ENCODE measurements at regions not wholly inside any gene's neighbourhood (a gene's known extent, or its start where the extent isn't known, plus 50 kb on each side); places are given as distances from the start of the nearest gene placed in this dataset.

DNA sequence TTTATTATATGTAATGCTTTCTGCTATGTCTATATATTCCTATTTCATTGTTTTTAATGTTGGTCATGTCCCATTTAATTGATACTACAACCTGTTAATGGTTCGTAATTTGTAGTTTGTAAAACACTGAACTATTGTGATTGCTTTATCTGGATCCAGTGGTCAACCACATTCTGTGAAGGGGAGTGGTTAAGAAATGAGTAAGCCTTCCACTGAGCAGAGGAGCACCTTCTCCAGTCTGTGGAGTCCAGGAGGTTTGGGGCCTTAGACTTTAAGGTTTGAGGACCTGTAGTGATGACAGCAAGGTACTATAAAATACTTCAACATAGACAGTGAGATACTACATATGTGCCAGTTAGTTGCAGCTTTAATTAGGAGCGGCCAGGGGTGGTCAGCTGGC, 67.7 kb upstream of the RAD23B start:
- Mint-ChIP-seq H3K4me1 (ENCODE audit: low read depth) (peaks cover 14% of the 10 kb centered on the region), H3K27ac (no peak overlapping the region), H3K36me3 (ENCODE audit: low read depth) (no peaks in the 10 kb centered on the region), H3K27me3 (ENCODE audit: low read depth) (peaks cover 6% of the 10 kb centered on the region), H3K9me3 (no peaks in the 10 kb centered on the region), H3K4me3 (no peak overlapping the region)
- CTCF ChIA-PET, result no interaction called here
- intact Hi-C loops (cut with micrococcal nuclease), result no loop called here
- DNase-seq, result no peak

DNA sequence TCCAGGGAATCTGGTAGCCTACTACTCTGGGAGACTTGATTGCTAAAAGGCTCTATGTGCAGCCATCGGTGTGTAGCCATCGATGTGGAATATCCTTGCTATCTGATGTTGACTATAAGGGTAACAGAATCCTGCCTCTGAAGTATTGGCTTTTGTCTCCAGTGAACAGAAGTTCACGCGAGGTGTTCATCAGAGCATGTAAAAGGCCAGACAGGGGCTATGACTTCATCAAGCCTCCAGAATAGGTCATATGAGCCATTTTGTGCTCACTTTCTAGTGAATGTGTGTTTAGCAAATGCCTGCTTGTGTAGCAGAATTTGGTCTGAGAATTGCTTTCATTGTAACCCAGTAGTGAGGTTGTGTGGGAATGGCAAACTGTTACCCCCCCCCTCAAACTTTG, 66.8 kb upstream of the RAD23B start:
- DNase-seq, result no peak
- intact Hi-C loops (cut with micrococcal nuclease), result no loop called here
- H3K36me3 Mint-ChIP-seq (ENCODE audit: low read depth), result no peaks in the 10 kb centered on the region
- H3K4me3 Mint-ChIP-seq, result no peak overlapping the region
- no peak overlapping the region for H3K27ac Mint-ChIP-seq
- H3K4me1 Mint-ChIP-seq (ENCODE audit: low read depth), result peaks cover 14% of the 10 kb centered on the region
- CTCF ChIA-PET, result no interaction called here
- peaks cover 4% of the 10 kb centered on the region for H3K27me3 Mint-ChIP-seq (ENCODE audit: low read depth)
- H3K9me3 Mint-ChIP-seq, result no peaks in the 10 kb centered on the region

DNA sequence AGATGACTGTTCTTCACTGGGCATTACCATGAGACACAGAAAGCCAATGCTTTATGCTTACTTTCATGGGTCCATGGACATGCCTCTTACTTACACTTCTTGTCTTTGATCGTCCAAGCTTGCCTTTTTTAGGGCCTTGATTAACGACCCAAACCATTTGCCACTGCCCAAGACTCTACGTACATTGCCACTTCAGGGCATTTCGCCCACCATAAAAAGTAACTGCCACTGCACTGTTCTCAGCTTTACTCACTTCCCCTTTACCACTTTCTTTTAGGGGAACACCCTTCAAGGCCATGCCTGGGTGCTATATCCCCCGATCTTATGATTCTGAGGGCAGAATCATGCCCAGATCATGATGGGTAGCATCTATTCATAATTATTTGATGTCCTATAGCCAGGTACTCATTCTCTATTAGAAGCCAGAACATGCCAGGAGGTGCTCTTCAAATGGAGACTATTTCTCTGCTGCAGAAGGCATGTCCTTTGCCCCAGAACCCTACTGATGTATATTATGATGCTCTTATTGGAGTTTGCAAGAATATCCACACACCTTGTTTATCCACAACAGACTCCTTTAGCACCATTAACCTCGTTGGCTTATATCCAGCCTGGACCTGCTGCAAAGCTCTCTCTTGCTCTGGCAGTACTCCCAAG, 64.1 kb upstream of the RAD23B start:
- Mint-ChIP-seq H3K36me3 (ENCODE audit: low read depth) (no peaks in the 10 kb centered on the region), H3K9me3 (no peaks in the 10 kb centered on the region), H3K4me1 (ENCODE audit: low read depth) (peaks cover 4% of the 10 kb centered on the region), H3K27me3 (ENCODE audit: low read depth) (peaks cover 2% of the 10 kb centered on the region), H3K4me3 (no peak overlapping the region), H3K27ac (no peak overlapping the region)
- DNase-seq, result no peak
- CTCF ChIA-PET, result no interaction called here
- intact Hi-C loops (cut with micrococcal nuclease), result no loop called here

DNA sequence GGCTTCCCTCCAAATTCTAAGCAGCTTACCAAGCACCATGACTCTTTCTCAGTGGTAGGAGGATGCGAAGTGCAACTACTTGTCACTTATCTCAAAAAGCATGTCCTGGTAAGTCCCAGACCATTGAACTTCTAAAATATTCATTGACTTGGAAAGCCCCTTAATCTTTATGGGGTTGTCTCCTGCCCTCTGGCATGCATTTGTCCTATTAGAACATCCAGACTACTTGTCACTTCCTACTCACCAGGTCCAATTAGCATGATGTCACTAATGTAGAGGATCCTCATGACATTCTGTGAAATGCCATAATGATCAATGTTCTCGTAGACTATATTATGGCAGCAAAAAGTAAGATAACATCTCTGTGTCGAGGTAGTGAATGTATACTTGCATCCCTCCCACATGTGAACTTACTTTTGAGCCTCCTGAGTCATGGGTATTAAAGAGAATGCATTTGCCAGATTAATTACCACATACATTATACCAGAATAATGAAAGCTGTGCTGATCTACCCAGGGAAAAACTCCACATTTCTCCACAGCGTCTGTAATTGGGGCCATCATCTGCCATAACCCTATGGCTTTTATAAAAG, 63.5 kb upstream of the RAD23B start:
- CTCF ChIA-PET, result no interaction called here
- no peak for DNase-seq
- no peaks in the 10 kb centered on the region for H3K36me3 Mint-ChIP-seq (ENCODE audit: low read depth)
- no peaks in the 10 kb centered on the region for H3K9me3 Mint-ChIP-seq
- H3K4me3 Mint-ChIP-seq, result no peak overlapping the region
- peaks cover 4% of the 10 kb centered on the region for H3K4me1 Mint-ChIP-seq (ENCODE audit: low read depth)
- peaks cover 2% of the 10 kb centered on the region for H3K27me3 Mint-ChIP-seq (ENCODE audit: low read depth)
- intact Hi-C loops (cut with micrococcal nuclease), result no loop called here
- H3K27ac Mint-ChIP-seq, result no peak overlapping the region

- intact Hi-C loops (cut with micrococcal nuclease), result no loop called here
- Mint-ChIP-seq H3K27ac (no peak overlapping the region), H3K27me3 (ENCODE audit: low read depth) (peaks cover 3% of the 10 kb centered on the region), H3K4me1 (ENCODE audit: low read depth) (peaks cover 4% of the 10 kb centered on the region), H3K9me3 (no peaks in the 10 kb centered on the region), H3K36me3 (ENCODE audit: low read depth) (no peaks in the 10 kb centered on the region), H3K4me3 (no peak overlapping the region)
- DNase-seq, result no peak
- CTCF ChIA-PET, result no interaction called here
These were observed 61.8 kb upstream of the RAD23B start for GRCh38 chr9:107221321-107221720.

DNA sequence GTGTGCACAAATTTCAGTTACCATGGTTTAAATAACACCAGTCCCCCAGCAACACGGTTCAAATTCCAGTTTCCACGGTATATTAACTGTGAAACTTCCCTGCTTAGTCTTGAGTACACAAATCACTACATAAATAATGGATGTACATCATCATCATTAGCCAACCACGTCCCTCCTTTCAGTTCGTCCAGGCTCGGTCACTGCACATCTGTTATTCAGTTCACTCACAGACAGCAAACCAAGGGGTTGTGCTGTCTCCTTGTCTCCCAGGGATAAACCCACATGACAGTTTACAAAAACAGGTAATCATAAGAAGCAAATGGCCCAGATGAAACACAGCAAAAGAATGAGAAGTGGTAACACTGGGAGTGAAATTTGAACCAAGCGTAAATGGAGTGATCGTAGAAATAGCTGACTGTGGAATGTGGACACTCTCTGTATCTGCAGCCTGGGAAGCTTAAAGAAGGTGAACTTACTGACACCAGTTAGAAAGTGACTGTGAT, 61.0 kb upstream of the RAD23B start:
- no peak for DNase-seq
- CTCF ChIA-PET, result interaction anchor here (0.7 to 1.0 kb wide), 3 partner anchors 14 to 125 kb away, joined by 3 read pairs; no protein-coding TSS in a partner anchor
- no peak overlapping the region for H3K27ac Mint-ChIP-seq
- intact Hi-C loops (cut with micrococcal nuclease), result no loop called here
- H3K27me3 Mint-ChIP-seq (ENCODE audit: low read depth), result peaks cover 5% of the 10 kb centered on the region
- H3K9me3 Mint-ChIP-seq, result no peaks in the 10 kb centered on the region
- no peak overlapping the region for H3K4me3 Mint-ChIP-seq
- H3K36me3 Mint-ChIP-seq (ENCODE audit: low read depth), result no peaks in the 10 kb centered on the region
- H3K4me1 Mint-ChIP-seq (ENCODE audit: low read depth), result peaks cover 4% of the 10 kb centered on the region

DNA sequence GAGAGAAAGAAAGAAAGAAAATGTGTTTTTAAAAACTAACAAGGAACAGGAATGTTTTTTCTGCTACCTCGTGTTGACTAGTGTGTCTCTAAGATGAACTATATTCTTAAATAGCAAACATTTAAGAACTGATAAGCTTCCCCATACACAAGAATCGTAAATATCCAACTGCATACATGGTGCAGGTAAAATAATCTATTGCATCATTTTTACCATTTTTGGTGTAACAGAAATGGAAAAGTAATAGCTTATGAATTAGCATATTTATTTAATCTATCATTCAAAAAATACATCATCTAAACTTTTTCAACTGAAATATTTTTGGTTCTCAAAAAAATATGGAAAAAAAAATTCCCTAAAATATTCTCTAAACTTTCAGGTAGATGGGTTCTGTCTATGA, 59.7 kb upstream of the RAD23B start:
- H3K4me1 Mint-ChIP-seq (ENCODE audit: low read depth), result peaks cover 4% of the 10 kb centered on the region
- H3K36me3 Mint-ChIP-seq (ENCODE audit: low read depth), result no peaks in the 10 kb centered on the region
- H3K4me3 Mint-ChIP-seq, result no peak overlapping the region
- no peak overlapping the region for H3K27ac Mint-ChIP-seq
- no peaks in the 10 kb centered on the region for H3K9me3 Mint-ChIP-seq
- CTCF ChIA-PET, result no interaction called here
- no peak for DNase-seq
- peaks cover 15% of the 10 kb centered on the region for H3K27me3 Mint-ChIP-seq (ENCODE audit: low read depth)
- intact Hi-C loops (cut with micrococcal nuclease), result no loop called here

GRCh38 chr9:107224252-107224651, 58.8 kb upstream of the RAD23B start:
- H3K4me3 Mint-ChIP-seq, result no peak overlapping the region
- H3K27me3 Mint-ChIP-seq (ENCODE audit: low read depth), result peaks cover 19% of the 10 kb centered on the region
- CTCF ChIA-PET, result no interaction called here
- no peaks in the 10 kb centered on the region for H3K9me3 Mint-ChIP-seq
- no peak overlapping the region for H3K27ac Mint-ChIP-seq
- DNase-seq, result no peak
- H3K36me3 Mint-ChIP-seq (ENCODE audit: low read depth), result no peaks in the 10 kb centered on the region
- intact Hi-C loops (cut with micrococcal nuclease), result no loop called here
- peaks cover 4% of the 10 kb centered on the region for H3K4me1 Mint-ChIP-seq (ENCODE audit: low read depth)

DNA sequence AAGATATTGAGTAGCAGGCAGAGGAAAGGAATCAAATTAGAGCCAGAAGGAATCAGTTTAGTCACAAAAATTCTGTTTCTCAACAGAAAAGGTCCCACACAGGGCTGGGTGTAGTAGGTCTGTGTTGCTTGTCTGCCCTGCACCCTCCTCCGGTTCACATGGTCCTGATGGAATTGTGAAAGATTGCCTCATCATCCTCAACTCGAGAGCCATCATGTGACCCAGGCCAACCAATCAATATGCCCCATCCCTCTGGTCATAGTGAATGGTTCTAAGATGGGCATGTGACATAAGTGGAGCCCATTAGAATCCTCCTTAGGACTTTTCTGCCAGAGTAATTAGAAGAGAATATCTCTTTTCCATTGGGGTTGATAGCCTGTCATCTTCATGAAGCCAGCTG, 56.7 kb upstream of the RAD23B start:
- Mint-ChIP-seq H3K4me1 (ENCODE audit: low read depth) (no peaks in the 10 kb centered on the region), H3K27me3 (ENCODE audit: low read depth) (peaks cover 30% of the 10 kb centered on the region), H3K36me3 (ENCODE audit: low read depth) (no peaks in the 10 kb centered on the region), H3K4me3 (no peak overlapping the region), H3K27ac (no peak overlapping the region), H3K9me3 (no peaks in the 10 kb centered on the region)
- CTCF ChIA-PET, result no interaction called here
- intact Hi-C loops (cut with micrococcal nuclease), result no loop called here
- DNase-seq, result no peak

DNA sequence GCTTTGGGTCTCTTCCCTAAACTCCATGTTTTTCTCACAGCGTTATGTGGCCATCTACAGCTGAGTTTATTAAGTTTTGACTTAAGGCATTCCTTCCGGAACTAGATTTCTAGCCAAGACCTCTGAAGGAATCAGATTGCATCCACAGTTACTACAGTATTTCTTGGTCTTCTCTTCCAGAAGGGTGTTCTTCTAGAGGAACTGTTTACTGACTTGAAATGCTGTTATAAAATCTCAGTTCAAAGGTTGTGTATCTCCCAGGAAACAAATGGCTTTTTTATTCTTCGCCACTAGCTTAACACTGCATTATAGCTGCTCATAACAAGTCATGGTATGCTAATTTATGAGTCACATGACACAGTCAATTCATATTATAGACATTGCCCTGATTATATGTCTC, 55.3 kb upstream of the RAD23B start:
- H3K4me1 Mint-ChIP-seq (ENCODE audit: low read depth), result no peaks in the 10 kb centered on the region
- CTCF ChIA-PET, result interaction anchor here (1.2 kb wide), 1 partner anchor 55 kb away, joined by 4 read pairs; no protein-coding TSS in a partner anchor
- intact Hi-C loops (cut with micrococcal nuclease), result no loop called here
- no peaks in the 10 kb centered on the region for H3K36me3 Mint-ChIP-seq (ENCODE audit: low read depth)
- no peak overlapping the region for H3K4me3 Mint-ChIP-seq
- no peak overlapping the region for H3K27ac Mint-ChIP-seq
- no peak for DNase-seq
- H3K9me3 Mint-ChIP-seq, result no peaks in the 10 kb centered on the region
- H3K27me3 Mint-ChIP-seq (ENCODE audit: low read depth), result peaks cover 33% of the 10 kb centered on the region

DNA sequence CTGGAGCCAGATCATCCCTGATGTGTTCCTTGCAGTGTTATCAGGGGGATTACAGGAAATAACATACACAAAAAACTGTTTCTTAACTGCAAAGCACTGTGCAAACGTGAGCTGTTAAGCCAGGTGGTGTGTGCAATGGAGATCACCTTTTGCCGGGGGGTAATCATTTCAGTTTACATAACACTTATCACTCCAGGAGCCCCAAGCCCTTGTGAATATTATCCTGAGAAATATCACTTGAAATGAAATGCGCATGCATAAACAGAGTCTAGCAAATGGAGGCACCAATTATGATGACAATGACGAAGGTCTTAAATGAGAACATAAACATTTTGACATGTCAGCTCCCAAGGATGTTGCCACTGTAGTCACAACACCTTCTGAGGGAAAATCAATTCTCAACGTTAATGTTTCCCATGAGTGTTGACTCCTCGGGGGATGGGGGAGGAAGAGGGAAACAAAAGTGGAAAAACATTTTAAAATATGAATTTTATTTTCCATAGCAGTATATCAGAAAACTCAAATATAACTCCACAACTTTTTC, 54.5 kb upstream of the RAD23B start:
- no peaks in the 10 kb centered on the region for H3K9me3 Mint-ChIP-seq
- H3K36me3 Mint-ChIP-seq (ENCODE audit: low read depth), result no peaks in the 10 kb centered on the region
- DNase-seq, result no peak
- no peaks in the 10 kb centered on the region for H3K4me1 Mint-ChIP-seq (ENCODE audit: low read depth)
- H3K4me3 Mint-ChIP-seq, result no peak overlapping the region
- CTCF ChIA-PET, result no interaction called here
- H3K27me3 Mint-ChIP-seq (ENCODE audit: low read depth), result peaks cover 33% of the 10 kb centered on the region
- intact Hi-C loops (cut with micrococcal nuclease), result no loop called here
- no peak overlapping the region for H3K27ac Mint-ChIP-seq

- intact Hi-C loops (cut with micrococcal nuclease), result no loop called here
- H3K27me3 Mint-ChIP-seq (ENCODE audit: low read depth), result peaks cover 33% of the 10 kb centered on the region
- no peak overlapping the region for H3K27ac Mint-ChIP-seq
- no peaks in the 10 kb centered on the region for H3K9me3 Mint-ChIP-seq
- no peak overlapping the region for H3K4me3 Mint-ChIP-seq
- H3K36me3 Mint-ChIP-seq (ENCODE audit: low read depth), result no peaks in the 10 kb centered on the region
- CTCF ChIA-PET, result no interaction called here
- no peaks in the 10 kb centered on the region for H3K4me1 Mint-ChIP-seq (ENCODE audit: low read depth)
- no peak for DNase-seq
These were observed 53.8 kb upstream of the RAD23B start for GRCh38 chr9:107229241-107229741.

Measured in activated naive CD4-positive, alpha-beta T cell treated with anti-CD3 and anti-CD28 coated beads for 36 hours (primary cell).